ENCODE measurements at regions not wholly inside any gene's neighbourhood (a gene's known extent, or its start where the extent isn't known, plus 50 kb on each side); places are given as distances from the start of the nearest gene placed in this dataset.

- Histone ChIP-seq H3K9me1 (ENCODE audit: insufficient read depth, low read length) (no peaks in the 10 kb centered on the region), H3K23ac (ENCODE audit: low read depth, low read length) (no peak overlapping the region), H3K4me2 (ENCODE audit: low read depth, low read length) (no peak overlapping the region), H3K27ac (ENCODE audit: insufficient read depth, low read length) (no peak overlapping the region), H3K9me3 (ENCODE audit: control insufficient read depth, insufficient read depth, low read length) (peaks cover 45% of the 10 kb centered on the region), H2AFZ (replicated peaks; ENCODE audit: low read length, poor library complexity) (no peak overlapping the region), H3K9ac (ENCODE audit: low read depth, low read length) (no peak overlapping the region), H3K4me1 (ENCODE audit: control insufficient read depth, insufficient read depth, low read length) (no peaks in the 10 kb centered on the region), H2BK120ac (ENCODE audit: low read depth, low read length) (no peak overlapping the region), H3K4me3 (ENCODE audit: insufficient read depth, low read depth, low read length) (no peak overlapping the region), H2AK5ac (ENCODE audit: low read depth, low read length) (no peak overlapping the region), H2BK20ac (ENCODE audit: low read depth, low read length) (no peak overlapping the region), H3K14ac (replicated peaks; ENCODE audit: low read depth, low read length) (no peak overlapping the region), H2BK15ac (ENCODE audit: low read depth, low read length) (no peak overlapping the region), H2AK9ac (replicated peaks; ENCODE audit: low read depth, low read length, poor library complexity) (no peak overlapping the region), H3K18ac (ENCODE audit: low read depth, low read length) (no peak overlapping the region), H2BK5ac (ENCODE audit: low read depth, low read length, poor library complexity, severe bottlenecking) (no peak overlapping the region), H4K5ac (ENCODE audit: low read depth, low read length) (no peak overlapping the region), H3K4ac (ENCODE audit: low read depth, low read length) (no peak overlapping the region), H3K36me3 (ENCODE audit: control insufficient read depth, insufficient read depth, low read length) (no peaks in the 10 kb centered on the region), H3K27me3 (ENCODE audit: control insufficient read depth, insufficient read depth, low read length) (no peaks in the 10 kb centered on the region), H4K20me1 (ENCODE audit: insufficient read depth, low read length) (no peaks in the 10 kb centered on the region), H3K79me1 (ENCODE audit: low read depth in 1 of 2, low read length in 2 of 2) (no peaks in the 10 kb centered on the region), H4K8ac (ENCODE audit: low read depth in 2 of 2, low read length in 2 of 2) (no peak overlapping the region), H3K56ac (ENCODE audit: extremely low read depth, insufficient read depth, low read length) (no peak overlapping the region), H4K91ac (ENCODE audit: insufficient read depth, low read depth, low read length) (no peak overlapping the region)
- dilution Hi-C loops (cut with HindIII; ENCODE audit: low sequenced_read_pairs, unreplicated experiment) (no loop called here), intact Hi-C loops (cut with micrococcal nuclease) (no loop called here), in situ Hi-C loops (cut with MboI; ENCODE audit: low sequenced_read_pairs) (no loop called here)
- BruUV-seq (replicated peaks) = no TSS peak
- TF ChIP-seq MAZ (IDR thresholded peaks at IDR 0.05; ENCODE audit: borderline replicate concordance, low read depth, low read length) (no peak), BHLHE40 (IDR thresholded peaks at IDR 0.05; ENCODE audit: low read depth, low read length) (no peak), MXI1 (IDR thresholded peaks at IDR 0.05; ENCODE audit: borderline replicate concordance, low read depth, low read length) (no peak), POLR2A (IDR thresholded peaks at IDR 0.05; ENCODE audit: low read depth, low read length) (no peak), MAFK (IDR thresholded peaks at IDR 0.05; ENCODE audit: low read depth, low read length) (no peak), RAD21 (IDR thresholded peaks at IDR 0.05; ENCODE audit: low read length) (no peak), FOS (IDR thresholded peaks at IDR 0.05; ENCODE audit: low read depth, low read length) (no peak), CTCF (conservative IDR thresholded peaks at IDR 0.05; ENCODE audit: low read depth, low read length) (no peak), NFE2L2 (IDR thresholded peaks at IDR 0.05; ENCODE audit: low read depth, low read length) (no peak), SMC3 (IDR thresholded peaks at IDR 0.05; ENCODE audit: low read depth, low read length) (no peak), USF2 (IDR thresholded peaks at IDR 0.05; ENCODE audit: low read depth, low read length) (no peak), RFX5 (IDR thresholded peaks at IDR 0.05; ENCODE audit: low read depth, low read length) (no peak)
- DNase-seq (no peak), ATAC-seq (ENCODE audit: low read depth) (no peak)
- ChIA-PET CTCF (no interaction called here), POLR2A (ENCODE audit: unreplicated experiment) (no interaction called here)
- WGBS, 2 experiments (ENCODE audit: extremely low coverage in 2 of 2, insufficient read length in 1 of 2) = 100% methylated on average over 1 of the region's 8 CpGs; no CpG with 5 or more reads in 1 of the 2 experiments
Observed at GRCh38 chr2:16031848-16032159, 91.5 kb downstream of the MYCN start.

Data from IMR-90 (cell line).